SKM-1 (cell line): ENCODE measurements at regions not wholly inside any gene's neighbourhood (a gene's known extent, or its start where the extent isn't known, plus 50 kb on each side); places are given as distances from the start of the nearest gene placed in this dataset.
"Not testable (repeated sequence)": the region's sequence is repeated elsewhere in the genome, so short reads cannot be mapped to it uniquely, and the experiment has no call there.

ENCODE experiments used
- DNase-seq: peaks from one replicate; lab custom pipeline; 2025; ENCODE audit not compliant: unreplicated experiment; lab: John Stamatoyannopoulos, UW

GRCh38 chrX:2640436-2641150 lies 50.5 kb upstream of the CD99 start:
- no peak for DNase-seq

GRCh38 chrX:2638279-2638678 lies 52.8 kb upstream of the CD99 start:
- DNase-seq = no peak

DNA sequence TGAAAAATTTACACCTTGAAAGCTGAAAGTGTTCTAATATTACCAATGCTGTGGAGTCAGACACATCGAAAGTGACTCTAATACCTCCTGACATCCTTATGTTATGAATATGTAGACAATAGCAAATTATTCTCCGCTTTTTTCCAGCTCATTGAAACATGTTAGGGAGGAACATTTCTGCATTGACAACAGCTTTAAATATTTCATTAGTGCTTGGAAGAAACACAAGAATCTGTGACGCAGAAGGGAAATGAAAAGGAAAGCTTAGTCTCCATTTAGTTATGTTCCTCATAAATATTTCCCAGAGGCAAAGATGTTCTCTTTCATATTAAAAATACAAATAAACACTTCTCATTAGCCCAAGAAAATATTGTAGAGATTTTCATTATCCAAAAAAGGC lies 55.8 kb upstream of the CD99 start:
- DNase-seq = no peak

DNA sequence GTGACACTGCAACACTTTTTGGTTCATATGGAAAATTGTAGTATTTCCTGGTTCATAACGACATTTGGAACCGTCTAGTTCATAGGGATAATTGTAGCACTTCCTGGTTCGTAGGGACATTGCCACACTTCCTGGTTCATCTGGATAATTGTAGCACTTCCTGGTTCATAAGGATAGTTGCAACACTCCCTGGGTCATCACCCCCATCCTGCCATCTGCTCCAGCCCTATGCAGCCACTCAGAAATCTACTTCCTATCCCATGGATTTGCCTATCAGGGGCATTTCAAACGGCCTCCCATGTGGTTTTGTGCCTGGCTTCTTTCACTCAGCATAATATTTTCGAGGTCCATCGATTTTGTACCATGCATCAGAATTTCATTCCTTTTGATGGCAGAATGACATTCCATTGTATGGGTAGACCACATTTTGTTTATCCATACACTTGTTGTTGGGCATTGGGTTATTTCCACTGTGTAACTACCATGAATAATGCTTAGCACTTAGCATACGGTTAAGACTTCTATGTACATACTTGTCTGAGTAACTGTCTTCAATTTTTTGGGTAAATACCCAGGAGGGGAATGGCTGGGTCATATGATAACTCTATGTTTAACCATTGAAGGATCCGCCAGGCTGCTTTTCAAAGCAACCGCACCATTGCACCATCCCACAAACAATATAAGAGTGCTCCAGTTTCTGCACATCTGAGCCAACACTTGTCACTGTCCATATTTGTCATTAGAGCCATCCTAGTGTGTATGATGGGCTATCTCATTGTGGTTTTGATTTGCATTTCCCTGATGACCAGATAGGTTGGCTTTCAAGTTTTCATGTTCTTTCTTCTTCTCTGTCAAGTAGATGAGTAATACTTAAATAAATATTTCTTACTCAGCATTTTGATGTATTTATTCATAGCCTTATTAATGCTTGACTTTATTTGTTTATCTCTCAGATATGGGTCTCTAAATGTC lies 58.3 kb upstream of the CD99 start:
- DNase-seq = no peak

DNA sequence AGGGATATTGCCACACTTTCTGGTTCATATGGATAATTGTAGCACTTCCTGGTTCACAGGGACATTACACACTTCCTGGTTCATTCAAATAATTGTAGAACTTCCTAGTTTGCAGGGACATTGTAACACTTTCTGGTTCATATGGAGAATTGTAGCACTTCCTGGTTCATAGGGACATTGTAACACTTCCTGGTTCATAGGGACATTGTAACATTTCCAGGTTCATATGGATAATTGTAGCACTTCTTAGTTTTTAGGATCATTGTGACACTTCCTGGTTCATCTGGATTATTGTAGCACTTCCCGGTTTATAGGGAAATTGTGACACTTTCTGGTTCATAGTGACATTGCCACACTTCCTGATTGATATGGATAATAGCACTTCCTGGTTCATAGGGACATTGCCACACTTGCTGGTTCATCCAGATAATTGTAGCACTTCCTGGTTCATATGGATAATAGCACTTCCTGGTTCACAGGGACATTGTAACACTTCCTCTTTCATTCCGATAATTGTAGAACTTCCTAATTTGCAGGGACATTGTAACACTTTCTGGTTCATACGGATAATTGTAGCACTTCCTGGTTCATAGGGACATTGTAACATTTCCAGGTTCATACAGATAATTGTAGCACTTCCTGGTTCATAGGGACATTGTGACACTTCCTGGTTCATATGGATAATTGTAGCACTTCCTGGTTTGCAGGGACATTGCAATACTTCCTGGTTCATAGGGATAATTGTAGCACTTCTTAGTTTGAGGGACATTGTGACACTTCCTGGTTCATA lies 59.2 kb upstream of the CD99 start:
- DNase-seq = no peak

- DNase-seq = not testable (repeated sequence)
These were observed 60.0 kb upstream of the CD99 start for GRCh38 chrX:2630935-2631742.

GRCh38 chrX:2630008-2630934 lies 60.8 kb upstream of the CD99 start:
- not testable (repeated sequence) for DNase-seq

GRCh38 chrX:2629316-2630007 lies 61.6 kb upstream of the CD99 start:
- no peak for DNase-seq

GRCh38 chrX:2628751-2629315 lies 62.3 kb upstream of the CD99 start:
- no peak for DNase-seq

GRCh38 chrX:2627272-2627867 lies 63.7 kb upstream of the CD99 start:
- no peak for DNase-seq

- DNase-seq = no peak
These were observed 64.3 kb upstream of the CD99 start for GRCh38 chrX:2626750-2627149.

GRCh38 chrX:2620576-2620975 lies 70.5 kb upstream of the CD99 start:
- DNase-seq = no peak

DNA sequence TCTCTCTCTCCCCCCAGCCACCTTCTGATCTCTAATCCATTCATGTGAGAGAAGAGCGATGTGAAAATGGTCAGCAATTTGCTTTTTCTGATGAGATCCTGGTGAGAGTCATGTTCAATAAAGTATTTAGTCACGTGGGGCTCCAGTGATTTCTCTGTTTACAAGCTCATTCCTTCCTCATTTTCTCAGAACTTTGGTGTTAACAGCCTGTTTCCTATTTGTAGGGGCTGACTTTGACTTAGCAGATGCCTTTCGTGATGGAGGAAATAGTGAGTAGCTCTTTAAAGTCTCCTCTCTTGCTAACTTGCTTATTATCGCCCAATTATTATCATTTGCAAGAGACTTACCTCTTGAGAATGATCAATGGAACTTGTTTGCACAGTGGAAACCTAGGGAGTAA lies 72.6 kb upstream of the CD99 start:
- DNase-seq = no peak

DNA sequence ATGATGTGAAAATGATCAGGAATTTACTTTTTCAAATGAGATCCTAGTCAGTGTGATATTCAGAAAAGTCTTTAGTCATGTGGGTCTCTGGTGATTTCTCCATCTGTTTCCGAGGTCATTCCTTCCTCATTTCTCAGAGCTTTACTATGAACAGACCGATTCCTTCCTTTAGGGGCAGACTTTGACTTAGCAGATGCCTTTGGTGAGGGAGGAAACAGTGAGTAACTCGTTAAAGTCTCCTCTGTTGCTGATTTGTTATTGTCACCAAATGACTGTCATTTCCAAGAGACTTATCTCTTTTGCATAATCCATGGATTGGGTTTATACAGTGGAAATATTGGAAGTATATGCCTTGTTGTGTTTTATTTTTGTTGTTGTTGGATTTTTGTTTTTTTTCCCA lies 76.2 kb upstream of the CD99 start:
- DNase-seq = no peak

GRCh38 chrX:2610246-2611170 lies 80.6 kb upstream of the CD99 start:
- DNase-seq = no peak

- DNase-seq = no peak
These were observed 81.5 kb upstream of the CD99 start for GRCh38 chrX:2609431-2610238.
